GM13977 (cell line): ENCODE measurements at regions not wholly inside any gene's neighbourhood (a gene's known extent, or its start where the extent isn't known, plus 50 kb on each side); places are given as distances from the start of the nearest gene placed in this dataset.

ENCODE experiments used
- DNase-seq: peaks from one replicate; pipeline ENCODE4 v3.0.0; 2012; ENCODE audit warnings: low spot score
- in situ Hi-C: fragments of 300-500 bp; cut with MboI; formaldehyde crosslinking; loops from one replicate; pipeline ENCODE4 v1.12.0; 2022; ENCODE audit warnings: low sequenced_read_pairs, low pct_unique_long_range_greater_than_20kb, mixed read lengths, inconsistent platforms; ENCODE audit not compliant: unreplicated experiment
- TF ChIP-seq, protein P1 (sequence below): IDR thresholded peaks from 2 replicates; pipeline ENCODE4 v1.5.1; 2012; ENCODE audit warnings: mild to moderate bottlenecking, control low read depth; ENCODE audit not compliant: insufficient read depth; ENCODE audit errors: extremely low read depth, missing control alignments

DNA sequence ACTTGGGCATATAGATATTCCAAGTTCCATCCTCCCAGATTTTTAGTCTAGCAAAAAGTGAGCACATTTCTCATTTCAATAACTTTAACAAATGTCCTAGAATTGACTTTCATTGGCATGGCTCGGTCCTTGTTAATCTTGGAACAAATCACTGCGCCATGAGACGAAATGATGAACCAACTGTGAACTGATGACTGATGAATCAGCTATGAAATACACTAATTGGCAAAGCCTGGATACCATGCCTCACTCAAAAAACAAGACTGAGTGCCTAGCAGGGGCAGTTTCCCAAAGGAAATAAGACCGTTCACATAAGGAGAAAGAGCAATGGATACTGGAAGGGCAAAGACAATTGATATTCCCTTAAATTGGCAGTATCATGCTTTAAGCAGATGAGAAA is 248.6 kb upstream of the VEGFC start:
- in situ Hi-C loops, result loop anchor here (25.0 kb wide), 1 partner anchor 679 kb away; no protein-coding TSS in a partner anchor
- TF ChIP-seq, protein P1, sequence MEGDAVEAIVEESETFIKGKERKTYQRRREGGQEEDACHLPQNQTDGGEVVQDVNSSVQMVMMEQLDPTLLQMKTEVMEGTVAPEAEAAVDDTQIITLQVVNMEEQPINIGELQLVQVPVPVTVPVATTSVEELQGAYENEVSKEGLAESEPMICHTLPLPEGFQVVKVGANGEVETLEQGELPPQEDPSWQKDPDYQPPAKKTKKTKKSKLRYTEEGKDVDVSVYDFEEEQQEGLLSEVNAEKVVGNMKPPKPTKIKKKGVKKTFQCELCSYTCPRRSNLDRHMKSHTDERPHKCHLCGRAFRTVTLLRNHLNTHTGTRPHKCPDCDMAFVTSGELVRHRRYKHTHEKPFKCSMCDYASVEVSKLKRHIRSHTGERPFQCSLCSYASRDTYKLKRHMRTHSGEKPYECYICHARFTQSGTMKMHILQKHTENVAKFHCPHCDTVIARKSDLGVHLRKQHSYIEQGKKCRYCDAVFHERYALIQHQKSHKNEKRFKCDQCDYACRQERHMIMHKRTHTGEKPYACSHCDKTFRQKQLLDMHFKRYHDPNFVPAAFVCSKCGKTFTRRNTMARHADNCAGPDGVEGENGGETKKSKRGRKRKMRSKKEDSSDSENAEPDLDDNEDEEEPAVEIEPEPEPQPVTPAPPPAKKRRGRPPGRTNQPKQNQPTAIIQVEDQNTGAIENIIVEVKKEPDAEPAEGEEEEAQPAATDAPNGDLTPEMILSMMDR, result no peak
- no peak for DNase-seq

DNA sequence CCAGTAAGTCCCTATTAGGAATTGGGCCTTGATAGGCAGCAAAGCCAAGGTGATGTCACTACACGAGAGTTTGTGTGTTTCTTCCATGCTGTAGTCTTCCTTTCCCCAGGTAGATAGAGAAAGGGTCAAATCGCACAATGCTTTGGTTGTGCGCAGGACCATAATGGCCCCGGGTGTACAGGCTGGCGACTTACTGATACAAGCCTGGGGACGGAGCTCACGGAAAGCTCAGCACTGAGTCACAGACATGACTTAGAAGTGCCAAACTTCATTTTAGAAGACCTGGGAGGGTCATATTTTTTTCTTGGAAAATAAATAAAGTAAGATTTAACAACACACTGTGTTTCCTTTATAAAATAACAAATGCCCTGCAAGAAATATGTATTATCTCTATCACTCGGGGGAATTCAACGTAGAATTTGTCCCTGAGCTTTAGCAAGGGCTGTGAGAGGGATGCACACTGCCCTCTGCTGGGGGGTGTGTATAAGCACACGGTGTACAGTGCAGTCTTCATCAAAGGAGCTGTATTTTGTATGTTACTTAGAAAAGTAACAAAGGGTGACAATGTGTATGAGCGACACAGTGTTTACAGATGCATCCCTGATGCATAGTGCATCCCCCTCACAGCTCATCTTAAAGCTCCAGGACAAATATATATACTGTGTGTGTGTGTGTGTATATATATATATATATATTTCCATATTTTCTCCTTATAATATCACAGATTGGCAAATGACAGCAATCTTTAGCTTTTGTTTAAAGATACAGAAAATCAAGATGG is 254.5 kb upstream of the VEGFC start:
- in situ Hi-C loops, result loop anchor here (25.0 kb wide), 1 partner anchor 685 kb away; no protein-coding TSS in a partner anchor
- TF ChIP-seq, protein P1, result peak; percentile 83
- peak; percentile 28 for DNase-seq

DNA sequence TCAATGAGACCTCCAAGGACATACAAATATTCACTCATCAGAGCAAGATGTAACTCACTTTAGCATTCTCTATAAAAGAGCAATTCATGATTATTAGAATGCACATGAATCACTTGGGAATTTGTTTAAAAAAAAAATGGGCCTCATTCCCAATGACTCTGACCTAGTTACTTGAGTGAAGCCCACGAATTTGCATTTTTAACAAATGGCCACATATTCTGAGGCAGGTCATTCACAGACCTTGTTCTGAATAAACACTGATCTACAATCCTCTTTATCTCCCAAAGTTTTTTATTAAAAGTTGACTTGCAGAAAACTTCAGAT is 255.1 kb upstream of the VEGFC start:
- DNase-seq, result no peak
- TF ChIP-seq, protein P1, result no peak
- in situ Hi-C loops, result loop anchor here (25.0 kb wide), 1 partner anchor 686 kb away; no protein-coding TSS in a partner anchor

DNA sequence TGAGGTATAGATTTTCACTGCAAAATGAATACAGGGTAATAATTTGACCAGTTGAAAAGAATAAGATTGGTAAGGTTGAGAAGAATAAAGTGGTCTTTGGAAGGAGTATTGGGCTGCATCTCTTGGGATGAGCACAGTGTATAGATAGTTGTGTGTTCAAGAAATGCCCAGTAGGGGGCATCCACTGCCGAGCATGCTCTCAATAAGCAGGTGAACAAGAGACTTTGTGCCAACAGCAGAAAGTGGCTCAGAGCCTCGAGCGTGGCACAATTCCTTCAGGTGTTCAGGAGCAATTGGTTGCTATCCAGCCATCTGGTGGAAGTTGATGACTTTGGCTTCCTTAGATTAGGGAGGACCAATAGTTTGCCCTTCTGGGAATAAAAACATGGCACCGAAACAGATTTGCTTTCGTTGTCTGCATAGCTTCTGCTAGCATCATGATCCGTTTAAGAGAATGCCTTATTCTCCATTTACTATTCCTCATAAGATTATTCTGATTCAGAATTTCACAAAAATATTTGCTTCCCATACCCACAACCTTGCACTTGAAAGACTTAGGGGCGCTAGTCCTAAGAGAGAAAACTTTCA is 258.1 kb upstream of the NEIL3 start:
- in situ Hi-C loops, result no loop called here
- TF ChIP-seq, protein P1, result peak; percentile 61
- peak; percentile 35 for DNase-seq

DNA sequence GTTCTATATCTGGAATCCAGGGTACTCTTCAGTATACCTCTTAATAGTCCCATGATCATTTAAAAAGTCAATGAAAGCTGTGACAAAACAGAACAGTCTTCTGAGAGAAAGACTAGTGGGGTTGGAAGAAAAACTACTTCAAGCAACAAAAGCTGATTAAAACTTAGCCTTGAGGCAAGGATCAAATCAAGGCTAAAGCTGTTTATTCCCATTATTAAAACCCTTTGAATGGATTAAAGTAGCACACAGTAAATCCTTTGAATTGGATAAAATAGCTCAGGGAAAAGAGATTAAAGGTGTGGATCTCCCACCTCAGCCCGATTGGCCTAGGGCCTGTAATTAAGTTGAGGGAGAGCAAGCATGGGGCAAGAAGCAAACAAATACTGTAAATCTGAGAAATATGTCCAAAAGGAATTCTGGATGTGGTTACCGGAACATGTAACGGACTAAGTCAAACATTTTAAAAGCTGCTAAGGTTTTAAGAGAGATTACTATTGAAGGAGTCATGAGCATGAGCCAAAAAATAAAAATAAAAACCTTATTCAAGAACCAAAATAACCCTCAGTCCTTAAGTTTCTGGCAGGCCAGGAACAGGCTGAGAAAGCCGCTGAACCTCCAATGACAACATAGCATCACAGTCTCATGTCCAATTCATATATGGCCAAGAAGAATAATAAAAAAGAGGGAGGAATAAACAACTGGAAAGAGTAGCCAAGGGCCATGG is 257.3 kb upstream of the NEIL3 start:
- TF ChIP-seq, protein P1, result no peak
- in situ Hi-C loops, result no loop called here
- no peak for DNase-seq

DNA sequence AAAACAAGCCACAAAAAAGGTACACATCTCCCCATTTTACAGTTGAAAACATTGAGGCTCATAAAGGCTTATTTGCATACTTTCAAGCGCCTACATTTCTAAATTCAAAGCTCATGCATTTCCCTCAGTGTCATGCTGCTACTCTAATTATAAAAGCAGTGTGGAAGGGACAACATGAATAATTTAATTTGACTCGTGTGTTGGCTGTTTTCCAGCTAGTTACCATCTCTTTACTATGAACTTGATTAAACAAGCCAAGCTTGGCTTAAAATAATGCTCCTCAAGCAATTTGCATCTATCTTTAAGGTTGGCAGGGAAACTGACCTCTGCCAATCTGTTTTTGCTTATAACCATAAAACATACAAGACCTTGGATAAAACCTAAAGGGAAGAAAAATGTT is 252.5 kb upstream of the NEIL3 start:
- no peak for DNase-seq
- TF ChIP-seq, protein P1, result no peak
- in situ Hi-C loops, result no loop called here
